ENCODE measurements at regions not wholly inside any gene's neighbourhood (a gene's known extent, or its start where the extent isn't known, plus 50 kb on each side); places are given as distances from the start of the nearest gene placed in this dataset.

- ATAC-seq: no peak
Measured at GRCh38 chr3:5448246-5448645, 260.7 kb downstream of the EDEM1 start.

DNA sequence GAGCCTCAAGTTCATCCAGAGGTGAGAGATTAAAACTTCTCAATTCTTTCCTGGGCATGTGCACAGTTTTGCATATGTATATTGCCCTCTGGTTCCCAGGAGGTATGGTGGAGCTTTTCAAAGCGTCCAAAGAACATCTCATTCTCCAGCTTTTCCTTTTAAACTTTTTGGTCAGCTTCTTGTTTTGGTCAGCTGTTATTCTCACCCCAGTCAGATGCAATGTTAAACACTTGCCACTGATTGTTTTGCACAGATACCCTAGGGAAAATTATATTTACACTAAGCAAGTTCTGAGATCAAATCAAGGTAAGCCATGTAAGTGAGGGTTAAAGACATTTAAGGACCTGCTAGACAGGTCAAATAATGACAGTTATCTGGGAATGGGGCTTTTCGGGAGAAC lies 261.3 kb downstream of the EDEM1 start:
- no peaks in the 10 kb centered on the region for H3K36me3 Mint-ChIP-seq
- H3K9me3 Mint-ChIP-seq: no peaks in the 10 kb centered on the region
- no peaks in the 10 kb centered on the region for H3K4me1 Mint-ChIP-seq
- H3K27ac Mint-ChIP-seq: no peak overlapping the region
- ATAC-seq: no peak
- DNase-seq (ENCODE audit: low spot score in 2 of 2): no peak
- H3K4me3 Mint-ChIP-seq: no peak overlapping the region

More at GRCh38 chr3:5448246-5448645, 260.7 kb downstream of the EDEM1 start:
- H3K9me3 Mint-ChIP-seq: no peaks in the 10 kb centered on the region
- no peak for DNase-seq (ENCODE audit: low spot score in 2 of 2)
- no peak overlapping the region for H3K4me3 Mint-ChIP-seq
- H3K4me1 Mint-ChIP-seq: no peaks in the 10 kb centered on the region
- H3K27ac Mint-ChIP-seq: no peak overlapping the region
- no peaks in the 10 kb centered on the region for H3K36me3 Mint-ChIP-seq

- Mint-ChIP-seq H3K36me3 (no peaks in the 10 kb centered on the region), H3K4me1 (no peaks in the 10 kb centered on the region), H3K27ac (no peak overlapping the region), H3K9me3 (peaks cover 3% of the 10 kb centered on the region), H3K4me3 (no peak overlapping the region)
- ATAC-seq (peak; percentile 40), DNase-seq (ENCODE audit: low spot score in 2 of 2) (no peak)
Measured at GRCh38 chr3:5456199-5456598, 268.7 kb downstream of the EDEM1 start.

DNA sequence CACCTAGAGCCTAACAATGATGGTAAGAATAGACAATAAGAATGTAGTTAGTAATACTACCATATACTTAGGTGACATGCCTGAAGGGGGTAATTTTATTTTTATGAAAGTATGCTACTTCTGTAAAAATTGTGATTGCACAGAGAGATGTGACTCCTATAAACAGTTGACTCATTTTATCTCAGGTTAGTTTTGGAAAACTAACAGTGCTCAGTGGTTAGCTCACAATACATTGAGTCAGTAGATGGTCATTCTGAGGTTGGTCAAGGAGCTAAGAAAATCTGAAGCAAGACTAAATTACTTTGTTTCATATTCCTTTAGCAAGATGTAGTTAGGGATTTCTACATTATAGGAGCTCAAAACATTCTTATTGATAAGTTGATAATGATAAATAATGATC lies 271.0 kb downstream of the EDEM1 start:
- no peak for DNase-seq (ENCODE audit: low spot score in 2 of 2)
- H3K4me1 Mint-ChIP-seq: no peaks in the 10 kb centered on the region

DNA sequence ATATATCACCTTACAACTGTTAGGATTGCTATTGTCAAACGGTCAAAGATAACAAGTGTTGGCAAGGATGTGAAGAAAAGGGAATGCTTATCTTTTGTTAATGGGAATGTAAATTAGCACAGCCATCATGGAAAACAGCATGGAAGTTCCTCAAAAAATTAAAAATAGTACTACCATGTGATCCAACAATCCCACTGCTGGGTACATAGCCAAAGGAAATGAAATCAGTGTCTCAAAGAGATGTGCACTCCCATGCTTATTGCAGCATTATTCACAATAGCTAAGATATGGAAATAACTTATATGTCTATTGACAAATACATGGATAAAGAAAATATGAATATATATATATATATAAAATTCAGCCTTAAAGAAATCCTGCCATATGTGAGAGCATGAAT lies 274.6 kb downstream of the EDEM1 start:
- Mint-ChIP-seq H3K4me3 (no peak overlapping the region), H3K27ac (no peak overlapping the region), H3K36me3 (no peaks in the 10 kb centered on the region), H3K9me3 (no peaks in the 10 kb centered on the region), H3K4me1 (no peaks in the 10 kb centered on the region)
- DNase-seq (ENCODE audit: low spot score in 2 of 2) (no peak), ATAC-seq (no peak)

More for the DNA sequence above, 271.0 kb downstream of the EDEM1 start:
- ATAC-seq: no peak
- H3K36me3 Mint-ChIP-seq: no peaks in the 10 kb centered on the region
- H3K27ac Mint-ChIP-seq: no peak overlapping the region
- H3K9me3 Mint-ChIP-seq: peaks cover 3% of the 10 kb centered on the region
- no peak overlapping the region for H3K4me3 Mint-ChIP-seq

GRCh38 chr3:5463991-5464390 lies 276.5 kb downstream of the EDEM1 start:
- no peaks in the 10 kb centered on the region for H3K36me3 Mint-ChIP-seq
- DNase-seq (ENCODE audit: low spot score in 2 of 2): no peak
- H3K27ac Mint-ChIP-seq: no peak overlapping the region
- H3K9me3 Mint-ChIP-seq: no peaks in the 10 kb centered on the region
- ATAC-seq: no peak
- no peaks in the 10 kb centered on the region for H3K4me1 Mint-ChIP-seq
- H3K4me3 Mint-ChIP-seq: no peak overlapping the region

- Mint-ChIP-seq H3K36me3 (no peaks in the 10 kb centered on the region), H3K4me1 (no peaks in the 10 kb centered on the region), H3K9me3 (no peaks in the 10 kb centered on the region), H3K27ac (no peak overlapping the region), H3K4me3 (no peak overlapping the region)
- DNase-seq (ENCODE audit: low spot score in 2 of 2): no peak
- no peak for ATAC-seq
Measured at GRCh38 chr3:5464649-5465048, 277.1 kb downstream of the EDEM1 start.

- no peak overlapping the region for H3K4me3 Mint-ChIP-seq
- no peaks in the 10 kb centered on the region for H3K36me3 Mint-ChIP-seq
- ATAC-seq (no peak), DNase-seq (ENCODE audit: low spot score in 2 of 2) (no peak)
- H3K27ac Mint-ChIP-seq: no peak overlapping the region
- no peaks in the 10 kb centered on the region for H3K4me1 Mint-ChIP-seq
- no peaks in the 10 kb centered on the region for H3K9me3 Mint-ChIP-seq
Measured at GRCh38 chr3:5465183-5465582, 277.7 kb downstream of the EDEM1 start.

GRCh38 chr3:5466065-5466464 lies 278.6 kb downstream of the EDEM1 start:
- Mint-ChIP-seq H3K4me3 (no peak overlapping the region), H3K27ac (no peak overlapping the region), H3K36me3 (no peaks in the 10 kb centered on the region), H3K4me1 (no peaks in the 10 kb centered on the region), H3K9me3 (no peaks in the 10 kb centered on the region)
- DNase-seq (ENCODE audit: low spot score in 2 of 2) (no peak), ATAC-seq (no peak)

DNA sequence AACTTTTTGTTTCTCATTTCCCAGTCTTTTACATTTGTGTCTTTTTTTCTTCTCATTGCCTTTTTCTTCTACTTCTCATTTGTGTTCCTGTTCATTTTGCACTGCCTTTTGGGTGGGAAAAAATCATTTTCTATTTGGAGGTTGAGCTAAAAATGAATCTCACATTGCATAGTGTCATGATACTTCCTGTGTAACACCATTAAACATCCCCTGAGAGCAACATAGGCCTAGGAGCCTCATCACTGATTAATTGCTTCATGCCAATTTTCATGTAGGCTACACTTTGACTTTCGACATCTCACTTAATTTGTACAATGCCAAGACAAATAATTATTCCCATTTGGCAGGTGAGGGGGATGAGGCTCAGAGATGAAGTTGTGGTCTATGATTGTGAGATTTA lies 279.2 kb downstream of the EDEM1 start:
- ATAC-seq: no peak
- H3K9me3 Mint-ChIP-seq: no peaks in the 10 kb centered on the region
- H3K4me3 Mint-ChIP-seq: no peak overlapping the region
- no peaks in the 10 kb centered on the region for H3K36me3 Mint-ChIP-seq
- no peak for DNase-seq (ENCODE audit: low spot score in 2 of 2)
- no peak overlapping the region for H3K27ac Mint-ChIP-seq
- H3K4me1 Mint-ChIP-seq: no peaks in the 10 kb centered on the region

DNA sequence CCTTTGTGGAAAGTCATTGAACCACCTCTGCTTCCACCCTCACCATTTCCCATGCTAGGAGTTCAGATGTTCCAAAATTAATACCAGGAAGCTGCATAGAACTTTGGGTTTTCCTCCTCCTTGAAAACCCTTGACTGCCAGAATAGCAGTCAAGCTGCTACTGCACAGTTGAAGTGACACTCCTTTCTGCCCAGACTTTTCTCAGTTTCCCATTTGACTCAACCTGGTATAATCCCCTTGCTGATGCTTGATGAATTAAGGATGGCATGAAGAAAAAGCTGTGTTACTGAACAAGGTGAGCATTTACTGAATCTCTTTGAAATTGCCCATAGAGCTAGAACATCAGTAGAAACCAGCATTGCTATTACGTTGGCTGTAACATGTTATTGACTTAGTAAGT lies 286.0 kb downstream of the EDEM1 start:
- Mint-ChIP-seq H3K27ac (no peak overlapping the region), H3K4me1 (no peaks in the 10 kb centered on the region), H3K4me3 (no peak overlapping the region), H3K9me3 (peaks cover 3% of the 10 kb centered on the region), H3K36me3 (no peaks in the 10 kb centered on the region)
- DNase-seq (ENCODE audit: low spot score in 2 of 2) (no peak), ATAC-seq (no peak)

GRCh38 chr3:5476403-5476802 lies 288.9 kb downstream of the EDEM1 start:
- H3K27ac Mint-ChIP-seq: no peak overlapping the region
- no peak for ATAC-seq
- H3K9me3 Mint-ChIP-seq: peaks cover 3% of the 10 kb centered on the region
- H3K4me3 Mint-ChIP-seq: no peak overlapping the region
- no peaks in the 10 kb centered on the region for H3K4me1 Mint-ChIP-seq
- no peak for DNase-seq (ENCODE audit: low spot score in 2 of 2)
- no peaks in the 10 kb centered on the region for H3K36me3 Mint-ChIP-seq

DNA sequence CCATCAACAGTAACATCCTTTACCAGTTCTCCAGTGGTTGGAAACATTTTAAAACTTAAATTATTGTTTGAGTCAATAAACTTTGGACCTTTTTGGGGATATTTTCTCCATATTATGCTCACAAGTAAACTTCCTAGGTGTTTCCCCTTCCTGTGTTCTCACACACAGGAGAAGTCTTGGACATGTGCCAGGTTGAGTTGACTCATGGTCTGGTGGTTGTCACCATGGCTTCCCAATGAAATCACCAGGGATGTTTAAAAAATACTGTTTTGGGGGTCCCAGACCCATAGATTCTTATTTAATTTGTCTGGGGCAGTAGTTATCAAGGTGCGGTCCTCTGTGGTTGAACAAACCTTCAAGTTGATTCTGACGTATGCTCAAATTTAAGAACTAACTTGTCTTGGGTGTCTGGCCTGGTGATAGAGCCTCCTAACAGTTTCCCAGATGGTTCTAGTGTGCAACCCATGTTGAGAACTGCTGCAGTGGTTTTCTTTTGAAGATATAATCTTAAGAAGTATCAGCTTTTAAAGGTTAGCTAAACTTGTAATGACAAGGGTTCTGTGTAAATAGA lies 291.8 kb downstream of the EDEM1 start:
- DNase-seq (ENCODE audit: low spot score in 2 of 2): no peak
- H3K4me3 Mint-ChIP-seq: no peak overlapping the region
- H3K27ac Mint-ChIP-seq: no peak overlapping the region
- no peak for ATAC-seq
- H3K9me3 Mint-ChIP-seq: peaks cover 3% of the 10 kb centered on the region
- H3K36me3 Mint-ChIP-seq: no peaks in the 10 kb centered on the region
- H3K4me1 Mint-ChIP-seq: no peaks in the 10 kb centered on the region

DNA sequence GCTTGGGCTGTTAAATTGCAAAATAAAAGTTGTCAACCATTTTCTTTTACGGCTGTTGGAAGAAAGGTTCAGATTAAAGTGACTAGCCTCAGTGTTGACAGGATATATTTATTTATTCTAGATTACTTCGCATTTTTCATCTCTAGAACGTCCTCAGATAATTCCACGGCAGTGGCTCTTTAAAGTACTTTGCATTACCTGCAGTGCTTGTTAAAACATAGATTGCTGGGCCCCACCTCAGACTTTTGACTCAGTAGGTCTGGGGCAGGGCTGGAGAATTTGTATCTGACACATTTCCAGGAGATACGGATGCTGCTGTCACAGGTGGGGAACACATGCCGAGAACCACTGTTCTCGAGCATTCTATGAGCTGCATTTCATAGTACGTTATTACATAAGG lies 292.7 kb downstream of the EDEM1 start:
- Mint-ChIP-seq H3K4me3 (no peak overlapping the region), H3K4me1 (no peaks in the 10 kb centered on the region), H3K9me3 (no peaks in the 10 kb centered on the region), H3K36me3 (no peaks in the 10 kb centered on the region), H3K27ac (no peak overlapping the region)
- no peak for ATAC-seq
- DNase-seq (ENCODE audit: low spot score in 2 of 2): no peak

DNA sequence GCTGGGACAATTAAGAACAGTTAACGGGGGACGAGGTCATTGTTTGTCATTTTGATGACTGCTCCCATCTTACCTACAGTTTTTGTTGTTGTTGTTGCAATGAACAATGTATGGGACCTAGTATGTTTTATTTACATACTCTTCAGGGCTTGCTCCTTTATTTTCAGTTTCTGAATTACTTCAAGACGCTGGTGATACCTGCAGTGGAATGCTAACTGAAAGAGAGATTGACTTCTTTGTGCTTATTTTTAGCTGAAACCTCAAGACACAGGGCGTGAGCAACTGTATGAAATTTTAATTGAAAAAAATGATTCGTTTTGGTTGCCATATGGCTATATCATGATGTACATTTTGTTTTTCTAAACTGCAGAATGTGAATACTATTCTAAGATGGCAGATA lies 297.9 kb downstream of the EDEM1 start:
- no peaks in the 10 kb centered on the region for H3K36me3 Mint-ChIP-seq
- H3K4me1 Mint-ChIP-seq: no peaks in the 10 kb centered on the region
- H3K27ac Mint-ChIP-seq: no peak overlapping the region
- H3K4me3 Mint-ChIP-seq: no peak overlapping the region
- peaks cover 4% of the 10 kb centered on the region for H3K9me3 Mint-ChIP-seq
- no peak for ATAC-seq
- no peak for DNase-seq (ENCODE audit: low spot score in 2 of 2)

DNA sequence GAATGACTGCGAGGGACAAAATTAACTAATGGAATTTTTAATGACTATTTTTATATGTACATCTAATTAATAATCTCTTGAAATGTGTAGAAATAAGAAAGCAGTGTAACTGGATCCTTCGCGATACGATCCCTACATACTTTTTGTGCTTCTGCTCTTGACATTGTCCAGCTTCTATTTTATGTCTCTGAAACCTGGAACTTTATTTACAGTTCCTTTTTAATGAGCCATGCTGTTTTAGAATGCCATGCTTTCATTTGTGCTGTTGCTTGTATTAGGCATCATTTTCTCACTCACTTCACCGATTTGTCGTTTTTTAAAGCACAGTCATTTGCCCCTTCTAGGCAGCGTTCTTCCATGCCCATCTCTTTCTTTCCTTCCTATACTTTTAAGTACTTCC lies 301.3 kb downstream of the EDEM1 start:
- H3K36me3 Mint-ChIP-seq: no peaks in the 10 kb centered on the region

DNA sequence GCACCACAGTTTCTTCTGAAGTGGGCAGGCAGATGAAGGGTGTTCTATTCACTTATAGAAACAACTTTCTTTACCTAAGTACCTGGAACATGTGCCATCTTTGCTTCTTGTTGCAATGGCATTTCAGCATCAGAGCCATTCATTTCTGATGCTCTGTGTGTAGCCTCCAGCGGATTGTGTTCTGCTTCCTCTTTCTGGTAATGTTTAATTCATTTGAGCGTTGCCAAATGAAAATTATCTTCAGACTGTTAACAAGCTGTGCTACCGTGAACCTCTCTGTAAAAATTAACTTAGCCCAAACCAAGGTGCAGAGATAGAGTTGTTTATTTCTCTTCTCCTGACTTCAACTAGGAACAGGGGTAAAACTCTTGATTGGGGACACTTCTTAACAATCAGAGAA lies 302.0 kb downstream of the EDEM1 start:
- DNase-seq (ENCODE audit: low spot score in 2 of 2): no peak

More for the DNA sequence above, 301.3 kb downstream of the EDEM1 start:
- no peak for ATAC-seq
- Mint-ChIP-seq H3K4me3 (no peak overlapping the region), H3K27ac (no peak overlapping the region), H3K4me1 (no peaks in the 10 kb centered on the region), H3K9me3 (peaks cover 4% of the 10 kb centered on the region)
- DNase-seq (ENCODE audit: low spot score in 2 of 2): no peak

More for the DNA sequence above, 302.0 kb downstream of the EDEM1 start:
- Mint-ChIP-seq H3K9me3 (peaks cover 4% of the 10 kb centered on the region), H3K4me1 (no peaks in the 10 kb centered on the region), H3K36me3 (no peaks in the 10 kb centered on the region), H3K4me3 (no peak overlapping the region), H3K27ac (no peak overlapping the region)
- ATAC-seq: no peak
